Left lung (tissue), 4 donors: ENCODE measurements at regions not wholly inside any gene's neighbourhood (a gene's known extent, or its start where the extent isn't known, plus 50 kb on each side); places are given as distances from the start of the nearest gene placed in this dataset.
A peak's percentile ranks its signal among the peaks of the same experiment; 100 is the strongest.

ENCODE experiments used
- ATAC-seq: fragments of 200-7000 bp; cut with Tn5 transposase; one replicate; pipeline ENCODE4 v1.9.1; 2020; ENCODE audit warnings: moderate library complexity
- DNase-seq, 4 donors: peaks; one replicate each; pipeline ENCODE4 v3.0.0-alpha.2; 2013 to 2020
- H3K27ac ChIP-seq, 2 donors: fragments of 200-600 bp; sonication (generic) in 1 of 2; one replicate each; pipeline versions ENCODE4 v1.5.0 to v1.8.0; 2020 to 2021
- H3K27me3 ChIP-seq, 2 donors: fragments of 200-600 bp; sonication (generic) in 1 of 2; one replicate each; pipeline versions ENCODE4 v1.5.0 to v1.8.0; 2020 to 2021
- H3K36me3 ChIP-seq, 2 donors: fragments of 200-600 bp; sonication (generic) in 1 of 2; one replicate each; pipeline versions ENCODE4 v1.5.0 to v1.8.0; 2020 to 2021
- H3K4me1 ChIP-seq, 2 donors: fragments of 200-600 bp; one replicate each; pipeline ENCODE4 v1.8.0; 2021
- H3K4me3 ChIP-seq, 2 donors: fragments of 200-600 bp; sonication (generic) in 1 of 2; one replicate each; pipeline versions ENCODE4 v1.5.0 to v1.8.0; 2020 to 2021; ENCODE audit warnings: mild to moderate bottlenecking in 1 of 2
- H3K9me3 ChIP-seq, 2 donors: fragments of 200-600 bp; sonication (generic) in 1 of 2; one replicate each; pipeline versions ENCODE4 v1.5.0 to v1.8.0; 2020 to 2021
- intact Hi-C, 2 donors: fragments of 100-400 bp; cut with DNase I; formaldehyde crosslinking; loops; one replicate each; pipeline versions ENCODE4 v1.11.2 to v1.14.2; 2022
- TF ChIP-seq, protein P1 (sequence below), 2 donors: fragments of 200-600 bp; sonication (generic) in 1 of 2; IDR thresholded peaks; one replicate each; pipeline versions ENCODE4 v1.5.0 to v1.8.0; 2021; ENCODE audit warnings: antibody characterized with exemption in 2 of 2
- donor health status: DM: no; HTN: yes; CAD: no.
- donor health status: DM: no; HTN: no; CAD: no.

DNA sequence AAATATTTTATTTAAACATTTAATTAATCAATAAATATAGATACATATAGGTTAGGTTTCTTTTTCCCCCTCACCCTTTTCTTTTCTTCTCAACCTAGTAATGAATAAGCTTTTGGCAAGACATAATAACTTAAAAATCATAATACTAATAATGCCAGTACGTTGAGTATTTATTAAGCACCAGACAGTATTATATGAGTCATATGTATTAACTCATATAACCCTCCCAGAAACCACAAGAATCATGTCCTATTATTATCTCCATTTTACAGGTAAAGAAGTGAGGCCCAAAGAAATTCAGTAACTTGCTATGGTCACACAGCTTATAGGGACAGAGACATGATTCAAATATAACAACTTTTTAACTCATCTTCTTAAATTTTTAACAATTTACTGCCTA lies 834.5 kb upstream of the ADGRL2 start:
- no peak overlapping the region for H3K27ac ChIP-seq
- no peak for DNase-seq
- no peak for ATAC-seq
- TF ChIP-seq, protein P1, sequence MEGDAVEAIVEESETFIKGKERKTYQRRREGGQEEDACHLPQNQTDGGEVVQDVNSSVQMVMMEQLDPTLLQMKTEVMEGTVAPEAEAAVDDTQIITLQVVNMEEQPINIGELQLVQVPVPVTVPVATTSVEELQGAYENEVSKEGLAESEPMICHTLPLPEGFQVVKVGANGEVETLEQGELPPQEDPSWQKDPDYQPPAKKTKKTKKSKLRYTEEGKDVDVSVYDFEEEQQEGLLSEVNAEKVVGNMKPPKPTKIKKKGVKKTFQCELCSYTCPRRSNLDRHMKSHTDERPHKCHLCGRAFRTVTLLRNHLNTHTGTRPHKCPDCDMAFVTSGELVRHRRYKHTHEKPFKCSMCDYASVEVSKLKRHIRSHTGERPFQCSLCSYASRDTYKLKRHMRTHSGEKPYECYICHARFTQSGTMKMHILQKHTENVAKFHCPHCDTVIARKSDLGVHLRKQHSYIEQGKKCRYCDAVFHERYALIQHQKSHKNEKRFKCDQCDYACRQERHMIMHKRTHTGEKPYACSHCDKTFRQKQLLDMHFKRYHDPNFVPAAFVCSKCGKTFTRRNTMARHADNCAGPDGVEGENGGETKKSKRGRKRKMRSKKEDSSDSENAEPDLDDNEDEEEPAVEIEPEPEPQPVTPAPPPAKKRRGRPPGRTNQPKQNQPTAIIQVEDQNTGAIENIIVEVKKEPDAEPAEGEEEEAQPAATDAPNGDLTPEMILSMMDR (IDR thresholded peaks at IDR 0.05) = no peak
- no peaks in the 10 kb centered on the region for H3K4me1 ChIP-seq
- no peaks in the 10 kb centered on the region for H3K9me3 ChIP-seq
- no peak overlapping the region for H3K4me3 ChIP-seq
- intact Hi-C loops = no loop called here
- H3K36me3 ChIP-seq = no peaks in the 10 kb centered on the region
- H3K27me3 ChIP-seq = no peaks in the 10 kb centered on the region

DNA sequence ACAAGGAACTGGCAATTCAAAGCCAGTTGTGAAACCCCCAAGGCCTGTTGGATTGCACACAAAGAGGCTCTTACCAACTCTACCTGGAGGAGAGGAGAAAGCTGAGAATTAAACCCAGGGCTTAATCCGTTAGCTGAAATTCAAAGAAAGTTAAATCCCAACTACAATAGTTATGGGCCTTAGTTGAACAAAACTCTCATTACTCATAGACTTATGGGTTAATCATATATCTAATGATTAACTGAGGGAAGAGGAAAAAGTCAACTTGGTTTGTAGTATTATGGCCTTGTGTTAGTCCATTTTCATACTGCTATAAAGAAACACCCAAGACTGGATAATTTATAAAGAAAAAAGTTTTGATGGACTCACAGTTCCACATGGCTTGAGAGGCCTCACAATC lies 838.2 kb upstream of the ADGRL2 start:
- intact Hi-C loops = no loop called here
- no peak overlapping the region for H3K4me3 ChIP-seq
- no peak overlapping the region for H3K27ac ChIP-seq
- ATAC-seq (no peak), DNase-seq (no peak)
- no peaks in the 10 kb centered on the region for H3K27me3 ChIP-seq
- no peaks in the 10 kb centered on the region for H3K4me1 ChIP-seq
- TF ChIP-seq, protein P1 (IDR thresholded peaks at IDR 0.05) = no peak
- H3K9me3 ChIP-seq = no peaks in the 10 kb centered on the region
- H3K36me3 ChIP-seq = no peaks in the 10 kb centered on the region

DNA sequence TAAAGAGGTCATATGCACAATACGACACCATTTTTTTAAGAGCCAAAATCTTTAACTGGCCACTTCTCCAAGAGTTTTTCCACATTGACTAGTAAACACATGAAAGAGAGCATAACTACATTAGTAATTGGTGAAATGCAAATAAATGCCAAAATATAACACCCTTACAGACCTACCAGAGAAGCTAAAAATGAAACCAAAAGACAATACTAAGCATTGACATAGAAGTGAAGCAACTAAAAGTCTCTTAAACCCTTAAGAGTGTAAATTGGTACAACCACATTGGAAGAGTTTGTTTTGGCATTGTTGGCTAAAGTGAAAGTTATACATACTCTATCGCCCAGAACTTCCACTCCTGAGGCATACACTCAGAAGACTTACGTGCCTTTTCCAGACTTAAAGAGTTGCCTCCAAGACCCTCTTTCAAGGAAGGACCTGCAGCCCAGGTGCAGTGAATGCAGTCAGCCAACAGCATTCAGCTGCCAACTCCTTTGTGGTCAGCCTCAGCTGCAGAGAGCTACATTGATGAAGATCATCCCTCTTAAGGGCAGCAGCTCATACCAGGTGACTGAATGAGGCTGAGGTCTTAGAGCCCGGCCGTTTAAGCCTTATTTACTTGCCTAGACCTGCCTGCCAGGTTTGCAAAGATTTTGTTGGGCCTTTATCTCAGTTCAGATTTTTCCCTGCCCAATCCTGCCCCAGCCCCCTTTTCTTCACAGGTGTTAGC lies 839.1 kb upstream of the ADGRL2 start:
- TF ChIP-seq, protein P1 (IDR thresholded peaks at IDR 0.05) = no peak
- no peaks in the 10 kb centered on the region for H3K9me3 ChIP-seq
- H3K4me1 ChIP-seq = no peaks in the 10 kb centered on the region
- DNase-seq (peak in 1 of 4 donors; percentile 1), ATAC-seq (peak; percentile 49)
- no peak overlapping the region for H3K4me3 ChIP-seq
- no peaks in the 10 kb centered on the region for H3K27me3 ChIP-seq
- intact Hi-C loops = no loop called here
- no peak overlapping the region for H3K27ac ChIP-seq
- H3K36me3 ChIP-seq = no peaks in the 10 kb centered on the region

DNA sequence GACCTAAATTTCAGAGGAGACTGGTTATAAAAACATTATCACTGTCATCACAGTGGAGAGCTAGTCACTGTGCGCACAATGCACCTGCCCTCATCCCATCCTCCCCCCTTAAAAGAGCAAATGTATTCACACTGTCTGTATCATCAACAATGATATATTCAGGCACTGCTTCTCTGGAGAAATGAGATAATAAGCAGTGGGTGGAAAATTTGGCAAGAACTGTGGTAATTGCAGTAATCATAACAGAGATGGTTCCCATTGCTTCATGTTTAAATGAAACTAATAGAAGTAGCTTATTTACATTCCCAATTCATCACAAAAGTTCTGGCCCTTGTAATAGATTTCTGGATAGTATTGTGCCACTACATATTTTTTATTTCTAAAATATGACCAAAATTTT lies 867.4 kb upstream of the ADGRL2 start:
- Histone ChIP-seq H3K4me1 (no peaks in the 10 kb centered on the region), H3K27ac (no peak overlapping the region), H3K36me3 (no peaks in the 10 kb centered on the region), H3K27me3 (no peaks in the 10 kb centered on the region), H3K4me3 (no peak overlapping the region), H3K9me3 (peaks cover 0 to 26% of the 10 kb centered on the region in 2 donors)
- no peak for DNase-seq
- TF ChIP-seq, protein P1 (IDR thresholded peaks at IDR 0.05) = no peak
- intact Hi-C loops = no loop called here
- ATAC-seq = no peak

DNA sequence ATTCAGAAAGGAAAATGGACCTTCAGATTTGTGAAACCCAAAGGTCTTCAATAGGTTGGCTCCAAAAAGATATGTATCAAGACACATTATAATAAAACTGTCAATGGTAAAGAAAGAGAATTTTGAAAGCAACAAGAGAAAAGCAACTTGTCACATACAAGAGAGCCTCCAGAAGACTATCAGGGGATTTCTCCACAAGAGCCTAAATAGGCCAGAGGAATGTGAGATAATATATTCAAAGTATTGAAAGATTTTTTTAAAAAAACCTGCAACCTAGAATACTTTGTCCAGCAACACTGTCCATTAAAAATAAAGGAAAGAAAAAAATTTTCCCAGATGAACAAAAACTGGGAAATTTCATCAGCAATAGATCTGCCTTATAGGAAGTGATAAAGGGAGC lies 869.6 kb upstream of the ADGRL2 start:
- intact Hi-C loops = no loop called here
- ATAC-seq (no peak), DNase-seq (no peak)
- Histone ChIP-seq H3K36me3 (no peaks in the 10 kb centered on the region), H3K27me3 (no peaks in the 10 kb centered on the region), H3K4me1 (peaks cover 0 to under 1% of the 10 kb centered on the region in 2 donors), H3K27ac (no peak overlapping the region), H3K9me3 (peaks cover 0 to 26% of the 10 kb centered on the region in 2 donors), H3K4me3 (no peak overlapping the region)
- TF ChIP-seq, protein P1 (IDR thresholded peaks at IDR 0.05) = no peak
